Small intestine (tissue), 7 donors: ENCODE measurements at regions not wholly inside any gene's neighbourhood (a gene's known extent, or its start where the extent isn't known, plus 50 kb on each side); places are given as distances from the start of the nearest gene placed in this dataset.
A peak's percentile ranks its signal among the peaks of the same experiment; 100 is the strongest.

Experiments
- DNase-seq, 2 donors: peaks; one replicate each; pipeline versions ENCODE4 v3.0.0 to v3.0.0-alpha.2; 2013
- FAIRE-seq: peaks from 2 replicates; lab custom pipeline; 2012; peaks lifted over from hg19 to GRCh38; lab: Jason Lieb, UNC
- H3K27ac ChIP-seq, 3 donors: one replicate each; pipeline ENCODE4 v1.5.1; 2013; ENCODE audit warnings: low read length in 2 of 3, mild to moderate bottlenecking in 2 of 3, control low read depth in 1 of 3, inconsistent platforms in 1 of 3, low read depth in 1 of 3, moderate library complexity in 1 of 3
- H3K27me3 ChIP-seq, 3 donors: one replicate each; pipeline ENCODE4 v1.6.1; 2013; ENCODE audit warnings: low read length in 3 of 3, inconsistent platforms in 1 of 3; ENCODE audit not compliant: control insufficient read depth in 3 of 3, insufficient read depth in 3 of 3
- H3K36me3 ChIP-seq, 3 donors: one replicate each; pipeline ENCODE4 v1.6.1; 2013; ENCODE audit warnings: low read length in 3 of 3, inconsistent platforms in 1 of 3, low read depth in 1 of 3, mild to moderate bottlenecking in 1 of 3, moderate library complexity in 1 of 3; ENCODE audit not compliant: control insufficient read depth in 3 of 3, insufficient read depth in 2 of 3
- H3K4me1 ChIP-seq, 3 donors: one replicate each; pipeline ENCODE4 v1.6.1; 2013; ENCODE audit warnings: low read length in 2 of 3, inconsistent platforms in 1 of 3, low read depth in 1 of 3, mild to moderate bottlenecking in 1 of 3, moderate library complexity in 1 of 3; ENCODE audit not compliant: control insufficient read depth in 3 of 3, insufficient read depth in 2 of 3
- H3K4me3 ChIP-seq, 3 donors: one replicate each; pipeline ENCODE4 v1.5.1; 2013; ENCODE audit warnings: low read length in 3 of 3, control low read depth in 1 of 3, inconsistent platforms in 1 of 3, low read depth in 1 of 3, mild to moderate bottlenecking in 1 of 3, moderate library complexity in 1 of 3
- H3K9me3 ChIP-seq, 2 donors: one replicate each; pipeline ENCODE4 v1.6.1; 2013; ENCODE audit warnings: low read depth in 1 of 2, low read length in 1 of 2; ENCODE audit not compliant: control insufficient read depth in 2 of 2, insufficient read depth in 1 of 2
- WGBS, 3 donors: extraction: QIAGEN DNeasy Blood & Tissue Kit; methylation state at CpG; one replicate each; pipeline ENCODE4 v1.1.7; 2013; 5-methylcytosine and 5-hydroxymethylcytosine counted together
- donor health status: healthy with polysubstance abuse.
- donor health status: control.
- donor health status: control.
- donor health status: Bipolar disorder and iron deficiency.
- donor health status: healthy.

GRCh38 chr14:55749201-55749812 is 169.3 kb downstream of the KTN1 start:
- 73 to 94% (median 85%) methylated on average over 1 of the region's 1 CpG for WGBS, 3 donors
- Histone ChIP-seq H3K4me1 (peaks cover 5 to 28% (median 7%) of the 10 kb centered on the region in 3 donors), H3K4me3 (no peak overlapping the region), H3K27me3 (no peaks in the 10 kb centered on the region), H3K9me3 (no peaks in the 10 kb centered on the region), H3K27ac (no peak overlapping the region), H3K36me3 (no peaks in the 10 kb centered on the region)
- FAIRE-seq = no peak
- DNase-seq = no peak

GRCh38 chr14:55749946-55750345 is 169.9 kb downstream of the KTN1 start:
- no peak for FAIRE-seq
- no peak for DNase-seq
- 92 to 96% (median 95%) methylated on average over 8 of the region's 8 CpGs for WGBS, 3 donors

GRCh38 chr14:55752580-55753390 is 172.8 kb downstream of the KTN1 start:
- Histone ChIP-seq H3K9me3 (no peaks in the 10 kb centered on the region), H3K4me1 (peaks cover 2 to 9% (median 3%) of the 10 kb centered on the region in 3 donors), H3K36me3 (no peaks in the 10 kb centered on the region), H3K27ac (no peak overlapping the region), H3K4me3 (no peak overlapping the region), H3K27me3 (no peaks in the 10 kb centered on the region)
- FAIRE-seq (no peak), DNase-seq (peak in 1 of 2 donors; percentile 52)
- 53 to 61% (median 56%) methylated on average over 7 of the region's 7 CpGs for WGBS, 3 donors

More at GRCh38 chr14:55749946-55750345, 169.9 kb downstream of the KTN1 start:
- Histone ChIP-seq H3K36me3 (no peaks in the 10 kb centered on the region), H3K4me3 (no peak overlapping the region), H3K27ac (no peak overlapping the region), H3K9me3 (no peaks in the 10 kb centered on the region), H3K27me3 (no peaks in the 10 kb centered on the region), H3K4me1 (peaks cover 5 to 26% (median 7%) of the 10 kb centered on the region in 3 donors)

GRCh38 chr14:55754471-55754870 is 174.5 kb downstream of the KTN1 start:
- Histone ChIP-seq H3K9me3 (no peaks in the 10 kb centered on the region), H3K27ac (no peak overlapping the region)
- WGBS, 3 donors = 95 to 98% (median 98%) methylated on average over 2 of the region's 2 CpGs

GRCh38 chr14:55754871-55755270 is 174.9 kb downstream of the KTN1 start:
- H3K27me3 ChIP-seq = no peaks in the 10 kb centered on the region
- 94 to 95% (median 95%) methylated on average over 5 of the region's 5 CpGs for WGBS, 3 donors
- no peaks in the 10 kb centered on the region for H3K9me3 ChIP-seq
- no peak overlapping the region for H3K4me3 ChIP-seq
- H3K27ac ChIP-seq = no peak overlapping the region
- DNase-seq (no peak), FAIRE-seq (no peak)
- peaks cover 2 to 21% (median 3%) of the 10 kb centered on the region in 3 donors for H3K4me1 ChIP-seq
- no peaks in the 10 kb centered on the region for H3K36me3 ChIP-seq

More at GRCh38 chr14:55754471-55754870, 174.5 kb downstream of the KTN1 start:
- FAIRE-seq (no peak), DNase-seq (no peak)
- Histone ChIP-seq H3K4me1 (peaks cover 2 to 19% (median 3%) of the 10 kb centered on the region in 3 donors), H3K36me3 (no peaks in the 10 kb centered on the region), H3K27me3 (no peaks in the 10 kb centered on the region), H3K4me3 (no peak overlapping the region)

GRCh38 chr14:55756078-55756477 is 176.1 kb downstream of the KTN1 start:
- FAIRE-seq (no peak), DNase-seq (no peak)
- no peaks in the 10 kb centered on the region for H3K36me3 ChIP-seq
- no peaks in the 10 kb centered on the region for H3K27me3 ChIP-seq
- no peak overlapping the region for H3K27ac ChIP-seq
- no peak overlapping the region for H3K4me3 ChIP-seq
- H3K4me1 ChIP-seq = peaks cover 2 to 21% (median 3%) of the 10 kb centered on the region in 3 donors
- H3K9me3 ChIP-seq = no peaks in the 10 kb centered on the region

- DNase-seq (no peak), FAIRE-seq (no peak)
- WGBS, 3 donors = 94 to 98% (median 94%) methylated on average over 2 of the region's 2 CpGs
- Histone ChIP-seq H3K36me3 (no peaks in the 10 kb centered on the region), H3K4me1 (peaks cover 2 to 21% (median 3%) of the 10 kb centered on the region in 3 donors), H3K27me3 (no peaks in the 10 kb centered on the region), H3K27ac (no peak overlapping the region), H3K9me3 (no peaks in the 10 kb centered on the region), H3K4me3 (no peak overlapping the region)
Measured at GRCh38 chr14:55756557-55756956, 176.6 kb downstream of the KTN1 start.

GRCh38 chr14:55758796-55759195 is 178.8 kb downstream of the KTN1 start:
- 28 to 31% (median 28%) methylated on average over 1 of the region's 1 CpG for WGBS, 3 donors
- FAIRE-seq = no peak
- Histone ChIP-seq H3K9me3 (no peaks in the 10 kb centered on the region), H3K4me1 (peaks cover 0 to 15% (median 0%) of the 10 kb centered on the region in 3 donors), H3K4me3 (no peak overlapping the region), H3K27ac (no peak overlapping the region), H3K36me3 (no peaks in the 10 kb centered on the region), H3K27me3 (no peaks in the 10 kb centered on the region)
- DNase-seq = peak in 1 of 2 donors; percentile 63
